PC-3 (cell line): ENCODE measurements at regions not wholly inside any gene's neighbourhood (a gene's known extent, or its start where the extent isn't known, plus 50 kb on each side); places are given as distances from the start of the nearest gene placed in this dataset.

Experiments used
- ATAC-seq: fragments of 200-7000 bp; cut with Tn5 transposase; 2 replicates; pipeline ENCODE4 v1.9.1; 2020; ENCODE audit warnings: mild to moderate bottlenecking, moderate library complexity
- BruUV-seq: library from RNA; stranded (reverse); fragments of 400-500 nt; replicated peaks from 2 replicates; lab custom pipeline; 2021; lab: Mats Ljungman, UMichigan
- CTCF ChIA-PET: fragments of 300-600 bp; sonication (Branson Sonifier 250); formaldehyde crosslinking; loops from one replicate; lab custom pipeline; 2022; ENCODE audit warnings: antibody characterized with exemption; lab: Charles Lee
- POLR2A ChIA-PET: fragments of 300-600 bp; sonication (Branson Sonifier 250); formaldehyde crosslinking; loops from one replicate; lab custom pipeline; 2022; ENCODE audit warnings: antibody characterized with exemption; ENCODE audit not compliant: unreplicated experiment; lab: Charles Lee
- DNase-seq: peaks from one replicate; pipeline ENCODE4 v3.0.0-alpha.2; 2015
- H2AFZ ChIP-seq: fragments of 300-600 bp; sonication (generic); 2 replicates; pipeline ENCODE4 v1.6.0; 2016; ENCODE audit warnings: antibody characterized with exemption, low read length
- H3F3A ChIP-seq: fragments of 300-600 bp; sonication (generic); one replicate; pipeline ENCODE4 v1.6.0; 2017; ENCODE audit warnings: antibody characterized with exemption, low read length, control low read depth, mild to moderate bottlenecking; ENCODE audit not compliant: unreplicated experiment
- H3K27ac ChIP-seq: fragments of 300-600 bp; sonication (generic); 2 replicates; pipeline ENCODE4 v1.5.1; 2016; ENCODE audit warnings: mild to moderate bottlenecking, low read length
- H3K27me3 ChIP-seq: fragments of 300-600 bp; sonication (generic); 2 replicates; pipeline ENCODE4 v1.6.1; 2016; ENCODE audit warnings: low read length, mixed read lengths
- H3K36me3 ChIP-seq: fragments of 300-600 bp; sonication (generic); 2 replicates; pipeline ENCODE4 v1.6.1; 2016; ENCODE audit warnings: low read depth, mixed run types, low read length, mixed read lengths
- H3K4me1 ChIP-seq: fragments of 300-600 bp; sonication (generic); 2 replicates; pipeline ENCODE4 v1.5.1; 2016; ENCODE audit warnings: low read length; ENCODE audit not compliant: insufficient read depth
- H3K4me2 ChIP-seq: fragments of 300-600 bp; sonication (generic); 2 replicates; pipeline ENCODE4 v1.6.0; 2016; ENCODE audit warnings: low read length
- H3K4me3 ChIP-seq: fragments of 300-600 bp; sonication (generic); 2 replicates; pipeline ENCODE4 v1.5.1; 2016; ENCODE audit warnings: mild to moderate bottlenecking, low read length, mixed read lengths
- H3K79me2 ChIP-seq: fragments of 300-600 bp; sonication (generic); 2 replicates; pipeline ENCODE4 v1.6.1; 2017; ENCODE audit warnings: low read length, mixed read lengths
- H3K9ac ChIP-seq: fragments of 300-600 bp; sonication (generic); 2 replicates; pipeline ENCODE4 v1.6.0; 2016; ENCODE audit warnings: mild to moderate bottlenecking, low read length
- H3K9me2 ChIP-seq: fragments of 300-600 bp; sonication (generic); replicated peaks from 2 replicates; pipeline ENCODE4 v1.6.1; 2016; ENCODE audit warnings: mixed run types, low read length, mixed read lengths
- H3K9me3 ChIP-seq: fragments of 300-600 bp; sonication (generic); 2 replicates; pipeline ENCODE4 v1.6.1; 2016; ENCODE audit warnings: low read length, mixed read lengths
- H4K20me1 ChIP-seq: fragments of 300-600 bp; sonication (generic); 2 replicates; pipeline ENCODE4 v1.6.1; 2016; ENCODE audit warnings: low read length, mixed read lengths
- EZH2 ChIP-seq: fragments of 300-600 bp; sonication (generic); IDR thresholded peaks from one replicate; pipeline ENCODE4 v1.6.1; 2017; ENCODE audit warnings: antibody characterized with exemption, mild to moderate bottlenecking, low read length; ENCODE audit not compliant: unreplicated experiment
- EZH2phosphoT487 ChIP-seq: fragments of 300-600 bp; sonication (generic); IDR thresholded peaks from 2 replicates; pipeline ENCODE4 v1.6.1; 2018; ENCODE audit warnings: mild to moderate bottlenecking, antibody characterized with exemption, low read length, borderline replicate concordance
- intact Hi-C: fragments of 100-400 bp; cut with micrococcal nuclease; formaldehyde crosslinking; loops from 2 replicates; pipeline ENCODE4 v1.9.0; 2023
- TF ChIP-seq, protein P1 (sequence below): fragments of 300-600 bp; sonication (generic); conservative IDR thresholded peaks from 2 replicates; pipeline ENCODE4 v1.5.1; 2017; ENCODE audit warnings: antibody characterized with exemption, low read depth, mild to moderate bottlenecking, low read length

DNA sequence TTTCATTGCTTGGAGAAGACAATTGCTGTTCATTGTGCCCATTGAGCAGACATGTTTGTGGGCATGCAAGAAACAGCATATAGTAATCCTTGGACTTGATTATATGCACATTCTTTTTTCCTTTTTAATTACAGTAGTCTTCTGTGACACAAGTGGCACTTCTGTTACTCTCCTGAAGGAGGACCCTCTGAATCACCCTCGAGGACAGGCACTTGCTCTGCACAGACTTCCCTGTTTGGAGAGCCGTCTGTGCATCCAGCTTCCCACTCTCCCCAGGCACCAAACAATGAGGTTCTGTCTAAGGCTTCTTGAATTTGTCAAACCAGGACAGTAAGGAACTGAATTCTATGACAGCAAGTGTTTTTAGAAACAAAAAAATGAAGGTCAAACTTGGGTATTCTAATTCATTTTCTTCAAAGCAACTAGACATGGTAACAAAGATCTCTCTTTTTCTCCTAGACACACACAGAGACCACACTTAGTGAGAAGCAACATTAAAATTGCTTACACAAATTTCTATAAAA lies 844.6 kb upstream of the ID2 start:
- Histone ChIP-seq H3K4me1 (peaks cover 7% of the 10 kb centered on the region; the same call in 1 of the 2 replicates), H3K9me3 (no peaks in the 10 kb centered on the region), H3K9me2 (no peaks in the 10 kb centered on the region), H3F3A (no peaks in the 10 kb centered on the region), H3K4me2 (no peak overlapping the region), H3K9ac (no peak overlapping the region), H3K27me3 (no peaks in the 10 kb centered on the region), H3K36me3 (no peaks in the 10 kb centered on the region), H3K27ac (no peak overlapping the region), H4K20me1 (no peaks in the 10 kb centered on the region), H3K79me2 (no peaks in the 10 kb centered on the region), H2AFZ (no peak overlapping the region), H3K4me3 (no peak overlapping the region)
- DNase-seq (no peak), ATAC-seq (no peak)
- TF ChIP-seq, protein P1, sequence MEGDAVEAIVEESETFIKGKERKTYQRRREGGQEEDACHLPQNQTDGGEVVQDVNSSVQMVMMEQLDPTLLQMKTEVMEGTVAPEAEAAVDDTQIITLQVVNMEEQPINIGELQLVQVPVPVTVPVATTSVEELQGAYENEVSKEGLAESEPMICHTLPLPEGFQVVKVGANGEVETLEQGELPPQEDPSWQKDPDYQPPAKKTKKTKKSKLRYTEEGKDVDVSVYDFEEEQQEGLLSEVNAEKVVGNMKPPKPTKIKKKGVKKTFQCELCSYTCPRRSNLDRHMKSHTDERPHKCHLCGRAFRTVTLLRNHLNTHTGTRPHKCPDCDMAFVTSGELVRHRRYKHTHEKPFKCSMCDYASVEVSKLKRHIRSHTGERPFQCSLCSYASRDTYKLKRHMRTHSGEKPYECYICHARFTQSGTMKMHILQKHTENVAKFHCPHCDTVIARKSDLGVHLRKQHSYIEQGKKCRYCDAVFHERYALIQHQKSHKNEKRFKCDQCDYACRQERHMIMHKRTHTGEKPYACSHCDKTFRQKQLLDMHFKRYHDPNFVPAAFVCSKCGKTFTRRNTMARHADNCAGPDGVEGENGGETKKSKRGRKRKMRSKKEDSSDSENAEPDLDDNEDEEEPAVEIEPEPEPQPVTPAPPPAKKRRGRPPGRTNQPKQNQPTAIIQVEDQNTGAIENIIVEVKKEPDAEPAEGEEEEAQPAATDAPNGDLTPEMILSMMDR = no peak
- TF ChIP-seq EZH2phosphoT487 = no peak
- TF ChIP-seq EZH2 = no peak
- BruUV-seq = no TSS peak
- POLR2A ChIA-PET = no interaction called here
- CTCF ChIA-PET = interaction anchor here (0.7 kb wide), 1 partner anchor 28 kb away, joined by 3 read pairs; no protein-coding TSS in a partner anchor
- intact Hi-C loops = no loop called here

DNA sequence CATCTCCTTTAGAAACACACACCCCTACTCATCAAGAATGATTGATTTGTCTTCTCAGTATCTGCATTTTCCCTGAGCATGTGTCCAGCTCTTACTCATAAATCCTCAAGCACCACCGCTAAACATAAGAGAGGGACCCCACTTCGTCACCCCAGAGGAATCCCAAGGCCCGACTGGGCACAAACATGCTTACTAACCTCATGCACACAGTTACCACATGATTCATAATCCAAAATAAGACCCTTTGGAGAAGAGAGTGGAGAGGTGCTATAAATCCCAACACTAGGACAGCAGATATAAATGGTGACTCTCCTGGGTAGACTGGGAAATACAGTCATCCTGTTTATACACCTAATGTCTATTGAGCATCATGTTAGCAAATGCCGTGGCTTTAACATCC lies 843.2 kb upstream of the ID2 start:
- Histone ChIP-seq H3K4me2 (no peak overlapping the region), H3K27ac (no peak overlapping the region), H3K4me1 (peaks cover 7% of the 10 kb centered on the region; the same call in 1 of the 2 replicates), H3K27me3 (no peaks in the 10 kb centered on the region), H3K9ac (no peak overlapping the region), H3K79me2 (no peaks in the 10 kb centered on the region), H3F3A (no peaks in the 10 kb centered on the region), H3K36me3 (no peaks in the 10 kb centered on the region), H3K9me2 (no peaks in the 10 kb centered on the region), H4K20me1 (no peaks in the 10 kb centered on the region), H2AFZ (no peak overlapping the region), H3K9me3 (no peaks in the 10 kb centered on the region), H3K4me3 (no peak overlapping the region)
- ATAC-seq (no peak), DNase-seq (no peak)
- CTCF ChIA-PET = no interaction called here
- no TSS peak for BruUV-seq
- intact Hi-C loops = no loop called here
- TF ChIP-seq EZH2 (no peak), EZH2phosphoT487 (no peak)
- TF ChIP-seq, protein P1 = no peak
- POLR2A ChIA-PET = no interaction called here

DNA sequence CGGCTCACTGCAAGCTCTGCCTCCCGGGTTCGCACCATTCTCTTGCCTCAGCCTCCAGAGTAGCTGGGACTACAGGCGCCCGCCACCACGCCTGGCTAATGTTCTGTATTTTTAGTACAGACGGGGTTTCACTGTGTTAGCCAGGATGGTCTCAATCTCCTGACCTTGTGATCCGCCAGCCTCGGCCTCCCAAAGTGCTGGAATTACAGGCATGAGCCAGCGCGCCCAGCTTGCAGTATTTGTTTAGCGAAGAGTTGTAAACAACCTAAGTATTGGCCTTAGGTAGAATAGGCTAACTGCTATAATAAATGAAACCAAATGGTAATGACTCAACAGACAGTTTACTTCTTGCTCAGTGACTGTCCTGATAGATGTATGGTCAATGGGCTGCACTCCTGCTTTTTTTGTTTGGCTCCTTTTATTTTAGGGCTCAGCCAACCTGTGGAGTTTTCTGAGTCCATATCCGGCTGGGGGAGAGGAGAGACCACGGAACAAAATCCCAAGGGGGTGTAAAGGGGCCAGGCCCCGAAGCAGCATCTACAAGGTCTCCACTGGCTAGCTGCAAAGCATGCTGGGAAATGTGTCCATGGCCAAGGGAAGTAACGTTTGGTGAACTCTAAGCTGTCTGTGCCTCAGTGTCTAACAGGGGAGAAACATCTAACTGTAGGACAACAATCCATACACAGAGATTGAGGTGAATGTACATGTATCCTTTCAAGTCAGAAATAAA lies 841.0 kb upstream of the ID2 start:
- Histone ChIP-seq H3K4me1 (peaks cover 12% of the 10 kb centered on the region), H3F3A (no peaks in the 10 kb centered on the region), H3K79me2 (no peaks in the 10 kb centered on the region), H4K20me1 (no peaks in the 10 kb centered on the region), H3K27ac (no peak overlapping the region), H3K9me2 (no peaks in the 10 kb centered on the region), H3K9me3 (no peaks in the 10 kb centered on the region), H3K9ac (no peak overlapping the region), H3K36me3 (no peaks in the 10 kb centered on the region), H3K4me3 (no peak overlapping the region), H3K27me3 (no peaks in the 10 kb centered on the region), H3K4me2 (no peak overlapping the region), H2AFZ (no peak overlapping the region)
- BruUV-seq = no TSS peak
- ChIA-PET CTCF (no interaction called here), POLR2A (no interaction called here)
- intact Hi-C loops = no loop called here
- DNase-seq = no peak
- TF ChIP-seq EZH2 (no peak), EZH2phosphoT487 (no peak)
- TF ChIP-seq, protein P1 = no peak
- ATAC-seq = no peak
